SU-DHL-6 (cell line): ENCODE measurements at regions not wholly inside any gene's neighbourhood (a gene's known extent, or its start where the extent isn't known, plus 50 kb on each side); places are given as distances from the start of the nearest gene placed in this dataset.

Source experiments
- H2AFZ ChIP-seq: fragments of 200-600 bp; sonication (generic); 2 replicates; pipeline ENCODE4 v1.6.1; 2014; ENCODE audit warnings: low read depth, mild to moderate bottlenecking, moderate library complexity, mixed read lengths, antibody characterized with exemption, low read length; ENCODE audit not compliant: severe bottlenecking
- H3F3A ChIP-seq: fragments of 200-600 bp; shearing (Covaris generic); 2 replicates; pipeline ENCODE4 v1.6.0; 2016; ENCODE audit warnings: antibody characterized with exemption, mild to moderate bottlenecking; ENCODE audit not compliant: insufficient read depth
- H3K27ac ChIP-seq: fragments of 200-600 bp; sonication (generic); 2 replicates; pipeline ENCODE4 v1.5.1; 2016; ENCODE audit warnings: low read depth, mild to moderate bottlenecking, low read length, moderate library complexity, mixed read lengths
- H3K27me3 ChIP-seq: fragments of 200-600 bp; sonication (generic), shearing (Covaris generic); 2 replicates; pipeline ENCODE4 v1.6.0; 2014; ENCODE audit warnings: mild to moderate bottlenecking, low read length
- H3K36me3 ChIP-seq: fragments of 200-600 bp; sonication (generic); 2 replicates; pipeline ENCODE4 v1.6.1; 2014; ENCODE audit warnings: mild to moderate bottlenecking, low read length, mixed read lengths
- H3K4me2 ChIP-seq: fragments of 300-600, 200-600 bp; shearing (Covaris generic), sonication (generic); 2 replicates; pipeline ENCODE4 v1.6.0; 2014; ENCODE audit warnings: low read length, low read depth, mild to moderate bottlenecking; ENCODE audit not compliant: poor library complexity, severe bottlenecking
- H3K4me3 ChIP-seq: fragments of 200-600 bp; sonication (generic); 2 replicates; pipeline ENCODE4 v1.5.1; 2014; ENCODE audit warnings: antibody characterized with exemption, low read length, mild to moderate bottlenecking, mixed read lengths; ENCODE audit not compliant: insufficient read depth, poor library complexity, severe bottlenecking
- H3K79me2 ChIP-seq: fragments of 200-600 bp; sonication (generic); 2 replicates; pipeline ENCODE4 v1.6.1; 2014; ENCODE audit warnings: mild to moderate bottlenecking, low read length, moderate library complexity; ENCODE audit not compliant: insufficient read depth
- H3K9ac ChIP-seq: fragments of 200-600 bp; sonication (generic); 2 replicates; pipeline ENCODE4 v1.7.0; 2014; ENCODE audit warnings: mild to moderate bottlenecking, low read length
- H3K9me2 ChIP-seq: fragments of 200-600 bp; sonication (generic); replicated peaks from 2 replicates; pipeline ENCODE4 v1.6.1; 2014; ENCODE audit warnings: low read length; ENCODE audit not compliant: insufficient read depth
- H3K9me3 ChIP-seq: fragments of 200-600 bp; sonication (generic); 2 replicates; pipeline ENCODE4 v1.6.1; 2014; ENCODE audit warnings: low read length, mixed read lengths; ENCODE audit not compliant: insufficient read depth
- H4K20me1 ChIP-seq: fragments of 200-600 bp; sonication (generic); 2 replicates; pipeline ENCODE4 v1.6.1; 2014; ENCODE audit warnings: low read depth, mild to moderate bottlenecking, antibody characterized with exemption, low read length, moderate library complexity, mixed read lengths
- EZH2phosphoT487 ChIP-seq: fragments of 200-600 bp; sonication (generic), shearing (Covaris generic); conservative IDR thresholded peaks from 2 replicates; pipeline ENCODE4 v1.6.1; 2018; ENCODE audit warnings: mild to moderate bottlenecking, antibody characterized with exemption, low read length, moderate library complexity, mixed read lengths
- TF ChIP-seq, protein P1 (sequence below): fragments of 200-600 bp; sonication (generic); IDR thresholded peaks from one replicate; pipeline ENCODE4 v1.5.1; 2017; ENCODE audit warnings: antibody characterized with exemption, mild to moderate bottlenecking, low read length, moderate library complexity; ENCODE audit not compliant: insufficient read depth, poor library complexity, severe bottlenecking

DNA sequence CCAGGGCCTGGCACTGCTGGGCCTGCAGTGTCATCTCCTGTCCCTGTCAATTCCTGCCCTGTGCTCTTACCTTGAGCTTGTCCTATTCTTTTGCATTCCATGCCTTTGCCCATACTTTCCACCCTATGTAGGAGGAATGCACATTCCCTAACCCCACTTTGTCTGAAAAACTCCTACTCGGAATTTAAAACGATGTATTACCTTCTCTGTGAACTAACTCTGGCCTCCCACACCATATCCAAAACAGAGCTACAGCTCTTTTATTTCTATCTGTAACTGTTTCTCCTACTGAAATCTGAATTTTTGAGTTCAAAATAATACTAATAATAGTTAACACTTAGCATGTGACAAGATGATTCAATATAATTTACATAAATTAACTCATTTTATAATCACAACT is 353.7 kb downstream of the FRK start:
- TF ChIP-seq EZH2phosphoT487 = no peak
- TF ChIP-seq, protein P1, sequence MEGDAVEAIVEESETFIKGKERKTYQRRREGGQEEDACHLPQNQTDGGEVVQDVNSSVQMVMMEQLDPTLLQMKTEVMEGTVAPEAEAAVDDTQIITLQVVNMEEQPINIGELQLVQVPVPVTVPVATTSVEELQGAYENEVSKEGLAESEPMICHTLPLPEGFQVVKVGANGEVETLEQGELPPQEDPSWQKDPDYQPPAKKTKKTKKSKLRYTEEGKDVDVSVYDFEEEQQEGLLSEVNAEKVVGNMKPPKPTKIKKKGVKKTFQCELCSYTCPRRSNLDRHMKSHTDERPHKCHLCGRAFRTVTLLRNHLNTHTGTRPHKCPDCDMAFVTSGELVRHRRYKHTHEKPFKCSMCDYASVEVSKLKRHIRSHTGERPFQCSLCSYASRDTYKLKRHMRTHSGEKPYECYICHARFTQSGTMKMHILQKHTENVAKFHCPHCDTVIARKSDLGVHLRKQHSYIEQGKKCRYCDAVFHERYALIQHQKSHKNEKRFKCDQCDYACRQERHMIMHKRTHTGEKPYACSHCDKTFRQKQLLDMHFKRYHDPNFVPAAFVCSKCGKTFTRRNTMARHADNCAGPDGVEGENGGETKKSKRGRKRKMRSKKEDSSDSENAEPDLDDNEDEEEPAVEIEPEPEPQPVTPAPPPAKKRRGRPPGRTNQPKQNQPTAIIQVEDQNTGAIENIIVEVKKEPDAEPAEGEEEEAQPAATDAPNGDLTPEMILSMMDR = no peak

DNA sequence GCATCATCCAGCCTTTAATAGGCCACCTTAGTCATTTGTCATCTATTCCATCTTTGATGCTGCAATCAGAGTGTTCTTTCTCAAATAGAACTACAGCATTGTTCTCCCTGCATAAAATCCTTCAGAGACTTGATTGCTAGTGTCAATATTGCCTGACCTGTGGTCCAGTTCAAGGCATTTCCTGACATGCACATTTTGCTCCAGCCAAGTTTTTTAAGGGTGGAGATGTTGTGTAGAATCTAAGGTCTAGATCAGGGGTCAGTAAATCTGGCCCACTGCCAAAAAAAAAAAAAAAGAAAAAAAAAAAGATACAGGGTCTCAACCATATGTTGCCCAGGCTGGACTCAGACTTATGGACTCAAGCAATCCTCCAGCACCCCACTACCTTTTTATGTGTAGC is 354.4 kb downstream of the FRK start:
- H4K20me1 ChIP-seq = no peaks in the 10 kb centered on the region

More for the DNA sequence above, 353.7 kb downstream of the FRK start:
- no peaks in the 10 kb centered on the region for H3K36me3 ChIP-seq
- H3F3A ChIP-seq = no peaks in the 10 kb centered on the region
- no peaks in the 10 kb centered on the region for H4K20me1 ChIP-seq
- H3K9ac ChIP-seq = no peak overlapping the region
- H3K9me3 ChIP-seq = no peaks in the 10 kb centered on the region
- no peaks in the 10 kb centered on the region for H3K27me3 ChIP-seq
- no peak overlapping the region for H2AFZ ChIP-seq
- H3K27ac ChIP-seq = no peak overlapping the region
- H3K79me2 ChIP-seq = no peaks in the 10 kb centered on the region
- H3K9me2 ChIP-seq = no peaks in the 10 kb centered on the region
- H3K4me3 ChIP-seq = no peak overlapping the region
- H3K4me2 ChIP-seq = no peak overlapping the region

DNA sequence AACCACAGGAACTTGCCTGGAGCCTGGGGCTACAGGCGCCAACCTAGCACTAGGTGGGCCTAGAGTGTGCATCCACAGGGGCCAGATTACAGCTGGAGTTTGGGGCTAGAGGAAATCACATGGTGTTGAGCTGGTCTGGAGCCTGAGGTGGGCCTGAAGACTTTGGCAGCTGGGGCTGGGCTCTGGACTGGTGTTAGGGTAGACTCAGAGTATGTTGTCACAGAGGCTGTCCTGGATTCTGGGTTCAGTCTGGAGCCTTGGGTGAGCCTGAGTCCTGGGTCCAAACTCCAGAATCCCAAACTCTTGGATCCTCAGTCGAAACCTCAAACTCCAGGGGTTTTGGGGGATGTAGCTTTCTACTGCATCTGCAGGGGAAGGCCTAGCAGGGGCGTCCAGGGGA is 356.7 kb downstream of the FRK start:
- Histone ChIP-seq H3K4me3 (no peak overlapping the region), H3K27ac (no peak overlapping the region), H3K9me2 (no peaks in the 10 kb centered on the region), H3K79me2 (no peaks in the 10 kb centered on the region), H4K20me1 (no peaks in the 10 kb centered on the region), H2AFZ (no peak overlapping the region), H3K4me2 (no peak overlapping the region), H3F3A (no peaks in the 10 kb centered on the region), H3K27me3 (no peaks in the 10 kb centered on the region), H3K36me3 (no peaks in the 10 kb centered on the region), H3K9ac (no peak overlapping the region), H3K9me3 (no peaks in the 10 kb centered on the region)
- TF ChIP-seq, protein P1 = no peak
- no peak for TF ChIP-seq EZH2phosphoT487

More for the DNA sequence above, 354.4 kb downstream of the FRK start:
- H3K9ac ChIP-seq = no peak overlapping the region
- H3K9me2 ChIP-seq = no peaks in the 10 kb centered on the region
- H3K79me2 ChIP-seq = no peaks in the 10 kb centered on the region
- H2AFZ ChIP-seq = no peak overlapping the region
- no peaks in the 10 kb centered on the region for H3K27me3 ChIP-seq
- H3K36me3 ChIP-seq = no peaks in the 10 kb centered on the region
- no peak overlapping the region for H3K4me3 ChIP-seq
- H3K9me3 ChIP-seq = no peaks in the 10 kb centered on the region
- H3F3A ChIP-seq = no peaks in the 10 kb centered on the region
- H3K4me2 ChIP-seq = no peak overlapping the region
- H3K27ac ChIP-seq = no peak overlapping the region
- TF ChIP-seq, protein P1 = no peak
- TF ChIP-seq EZH2phosphoT487 = no peak
